IMR-90 (cell line): ENCODE measurements at regions not wholly inside any gene's neighbourhood (a gene's known extent, or its start where the extent isn't known, plus 50 kb on each side); places are given as distances from the start of the nearest gene placed in this dataset.

ENCODE experiments used
- ATAC-seq: fragments of 200-7000 bp; cut with Tn5 transposase; 2 replicates; pipeline ENCODE4 v1.9.1; 2020; ENCODE audit warnings: low read depth, mild to moderate bottlenecking, moderate library complexity
- BruUV-seq: library from RNA; stranded (reverse); fragments of 400-500 nt; replicated peaks from 2 replicates; lab custom pipeline; 2021; lab: Mats Ljungman, UMichigan
- CTCF ChIA-PET: fragments of 300-600 bp; formaldehyde crosslinking; extraction: SDS; loops from one replicate; lab custom pipeline; 2021; ENCODE audit warnings: antibody characterized with exemption; lab: Yijun Ruan, JAX
- POLR2A ChIA-PET: fragments of 300-600 bp; sonication (Branson Sonifier 250); formaldehyde crosslinking; loops from one replicate; lab custom pipeline; 2022; ENCODE audit warnings: antibody characterized with exemption; ENCODE audit not compliant: unreplicated experiment; lab: Charles Lee
- DNase-seq: peaks from one replicate; pipeline ENCODE4 v3.0.0; 2013
- H2AFZ ChIP-seq: replicated peaks from 2 replicates; pipeline ENCODE3; 2013; ENCODE audit warnings: low read length, mild to moderate bottlenecking; ENCODE audit not compliant: poor library complexity
- H2AK5ac ChIP-seq: 2 replicates; pipeline ENCODE4 v1.6.1; 2013; ENCODE audit warnings: low read depth, low read length, inconsistent platforms
- H2AK9ac ChIP-seq: replicated peaks from 2 replicates; pipeline ENCODE3; 2013; ENCODE audit warnings: mild to moderate bottlenecking, low read depth, low read length, moderate library complexity; ENCODE audit not compliant: poor library complexity
- H2BK120ac ChIP-seq: 2 replicates; pipeline ENCODE4 v1.6.1; 2013; ENCODE audit warnings: low read depth, low read length, inconsistent platforms
- H2BK15ac ChIP-seq: 3 replicates; pipeline ENCODE4 v1.6.1; 2013; ENCODE audit warnings: low read depth, low read length, inconsistent platforms
- H2BK20ac ChIP-seq: 2 replicates; pipeline ENCODE4 v1.6.1; 2013; ENCODE audit warnings: low read depth, mild to moderate bottlenecking, inconsistent platforms, low read length, moderate library complexity
- H2BK5ac ChIP-seq: 2 replicates; pipeline ENCODE4 v1.6.1; 2013; ENCODE audit warnings: mild to moderate bottlenecking, low read depth, low read length, inconsistent platforms; ENCODE audit not compliant: poor library complexity, severe bottlenecking
- H3K14ac ChIP-seq: replicated peaks from 2 replicates; pipeline ENCODE4 v1.6.1; 2013; ENCODE audit warnings: low read depth, low read length, inconsistent platforms
- H3K18ac ChIP-seq: 2 replicates; pipeline ENCODE4 v1.6.1; 2013; ENCODE audit warnings: low read depth, low read length, control low read depth
- H3K23ac ChIP-seq: 2 replicates; pipeline ENCODE4 v1.6.1; 2013; ENCODE audit warnings: low read depth, low read length, inconsistent platforms
- H3K27ac ChIP-seq: 2 replicates; pipeline ENCODE4 v1.5.1; 2013; ENCODE audit warnings: mild to moderate bottlenecking, control low read depth, low read length; ENCODE audit not compliant: insufficient read depth
- H3K27me3 ChIP-seq: 2 replicates; pipeline ENCODE4 v1.6.1; 2013; ENCODE audit warnings: low read length; ENCODE audit not compliant: control insufficient read depth, insufficient read depth
- H3K36me3 ChIP-seq: 2 replicates; pipeline ENCODE4 v1.6.1; 2013; ENCODE audit warnings: low read length, mixed read lengths; ENCODE audit not compliant: control insufficient read depth, insufficient read depth
- H3K4ac ChIP-seq: 2 replicates; pipeline ENCODE4 v1.6.1; 2013; ENCODE audit warnings: low read depth, low read length, inconsistent platforms
- H3K4me1 ChIP-seq: 2 replicates; pipeline ENCODE4 v1.6.1; 2013; ENCODE audit warnings: low read length, mixed read lengths; ENCODE audit not compliant: control insufficient read depth, insufficient read depth
- H3K4me2 ChIP-seq: 2 replicates; pipeline ENCODE4 v1.6.1; 2013; ENCODE audit warnings: low read depth, mild to moderate bottlenecking, control low read depth, low read length, moderate library complexity
- H3K4me3 ChIP-seq: 2 replicates; pipeline ENCODE4 v1.5.1; 2013; ENCODE audit warnings: low read depth, mild to moderate bottlenecking, control low read depth, low read length, moderate library complexity; ENCODE audit not compliant: insufficient read depth
- H3K56ac ChIP-seq: 2 replicates; pipeline ENCODE4 v1.6.1; 2013; ENCODE audit warnings: low read length, inconsistent platforms; ENCODE audit not compliant: insufficient read depth; ENCODE audit errors: extremely low read depth
- H3K79me1 ChIP-seq, 2 experiments: 2 replicates each; pipeline ENCODE4 v1.6.1; 2013; ENCODE audit warnings: low read length in 2 of 2, inconsistent platforms in 1 of 2, low read depth in 1 of 2
- H3K9ac ChIP-seq: 2 replicates; pipeline ENCODE4 v1.6.1; 2013; ENCODE audit warnings: low read depth, low read length, control low read depth
- H3K9me1 ChIP-seq: 2 replicates; pipeline ENCODE4 v1.6.1; 2013; ENCODE audit warnings: low read length, inconsistent platforms; ENCODE audit not compliant: insufficient read depth
- H3K9me3 ChIP-seq: 2 replicates; pipeline ENCODE4 v1.6.1; 2013; ENCODE audit warnings: low read length; ENCODE audit not compliant: control insufficient read depth, insufficient read depth
- H4K20me1 ChIP-seq: 2 replicates; pipeline ENCODE4 v1.6.1; 2013; ENCODE audit warnings: low read length, inconsistent platforms; ENCODE audit not compliant: insufficient read depth
- H4K5ac ChIP-seq: 2 replicates; pipeline ENCODE4 v1.6.1; 2013; ENCODE audit warnings: mild to moderate bottlenecking, low read depth, low read length, control low read depth
- H4K8ac ChIP-seq, 2 experiments: 2 replicates each; pipeline ENCODE4 v1.6.1; 2013; ENCODE audit warnings: low read depth in 2 of 2, low read length in 2 of 2, control low read depth in 1 of 2, inconsistent platforms in 1 of 2
- H4K91ac ChIP-seq: 2 replicates; pipeline ENCODE4 v1.6.1; 2013; ENCODE audit warnings: low read depth, low read length, inconsistent platforms; ENCODE audit not compliant: insufficient read depth
- BHLHE40 ChIP-seq: fragments of 150-350 bp; IDR thresholded peaks from 2 replicates; pipeline ENCODE4 v1.6.1; 2016; ENCODE audit warnings: mild to moderate bottlenecking, low read depth, low read length
- CEBPB ChIP-seq: IDR thresholded peaks from 2 replicates; pipeline ENCODE4 v1.6.1; 2012; ENCODE audit warnings: low read depth, low read length, improper control_type of control experiment
- CHD1 ChIP-seq: IDR thresholded peaks from 2 replicates; pipeline ENCODE4 v1.6.1; 2012; ENCODE audit warnings: low read depth, low read length, improper control_type of control experiment
- FOS ChIP-seq: fragments of 150-350 bp; IDR thresholded peaks from 2 replicates; pipeline ENCODE4 v1.6.1; 2016; ENCODE audit warnings: low read depth, low read length
- MAFK ChIP-seq: IDR thresholded peaks from 2 replicates; pipeline ENCODE4 v1.6.1; 2012; ENCODE audit warnings: low read depth, low read length, improper control_type of control experiment
- MAZ ChIP-seq: IDR thresholded peaks from 2 replicates; pipeline ENCODE4 v1.6.1; 2012; ENCODE audit warnings: low read depth, mild to moderate bottlenecking, low read length, improper control_type of control experiment, moderate library complexity, borderline replicate concordance
- MXI1 ChIP-seq: IDR thresholded peaks from 2 replicates; pipeline ENCODE4 v1.6.1; 2012; ENCODE audit warnings: low read depth, mild to moderate bottlenecking, low read length, moderate library complexity, borderline replicate concordance
- NFE2L2 ChIP-seq: fragments of 150-350 bp; IDR thresholded peaks from 2 replicates; pipeline ENCODE4 v1.6.1; 2016; ENCODE audit warnings: low read depth, mild to moderate bottlenecking, low read length
- POLR2A ChIP-seq: IDR thresholded peaks from 2 replicates; pipeline ENCODE4 v1.6.1; 2012; ENCODE audit warnings: mild to moderate bottlenecking, low read depth, low read length
- RAD21 ChIP-seq: IDR thresholded peaks from 2 replicates; pipeline ENCODE4 v1.6.1; 2012; ENCODE audit warnings: low read length, improper control_type of control experiment
- RCOR1 ChIP-seq: IDR thresholded peaks from 2 replicates; pipeline ENCODE4 v1.6.1; 2012; ENCODE audit warnings: mild to moderate bottlenecking, low read length, improper control_type of control experiment; ENCODE audit not compliant: insufficient replicate concordance
- RFX5 ChIP-seq: IDR thresholded peaks from 2 replicates; pipeline ENCODE4 v1.8.0; 2012; ENCODE audit warnings: low read depth, mild to moderate bottlenecking, low read length, moderate library complexity
- SMC3 ChIP-seq: fragments of 150-350 bp; IDR thresholded peaks from 2 replicates; pipeline ENCODE4 v1.6.1; 2016; ENCODE audit warnings: low read depth, mild to moderate bottlenecking, antibody characterized with exemption, low read length, moderate library complexity
- WGBS, 2 experiments: methylation state at CpG; one replicate each; pipeline versions ENCODE4 v1.1.5 to v1.1.7; 2013; ENCODE audit warnings: missing lambda C conversion rate in 2 of 2; ENCODE audit not compliant: insufficient read length in 1 of 2; ENCODE audit errors: extremely low coverage in 2 of 2; 5-methylcytosine and 5-hydroxymethylcytosine counted together
- dilution Hi-C: fragments of 300-500 bp; cut with HindIII; formaldehyde crosslinking; loops from one replicate; pipeline ENCODE4 v1.14.3; 2018; ENCODE audit warnings: low sequenced_read_pairs; ENCODE audit not compliant: unreplicated experiment
- in situ Hi-C: fragments of 300-500 bp; cut with MboI; formaldehyde crosslinking; loops from 3 replicates; pipeline ENCODE4 v1.14.3; 2019; ENCODE audit warnings: low sequenced_read_pairs, inconsistent platforms, mixed read lengths
- intact Hi-C: fragments of 100-400 bp; cut with micrococcal nuclease; formaldehyde crosslinking; loops from 2 replicates; pipeline ENCODE4 v1.10.0; 2022
- TF ChIP-seq, protein P1 (sequence below): fragments of 150-350 bp; IDR thresholded peaks from 2 replicates; pipeline ENCODE4 v1.6.1; 2017; ENCODE audit warnings: mild to moderate bottlenecking, antibody characterized with exemption, low read length, low read depth
- TF ChIP-seq, protein P2 (sequence below): fragments of 150-350 bp; IDR thresholded peaks from 2 replicates; pipeline ENCODE4 v1.6.1; 2016; ENCODE audit warnings: low read depth, mild to moderate bottlenecking, low read length, moderate library complexity, borderline replicate concordance
- TF ChIP-seq, protein P3 (sequence below): conservative IDR thresholded peaks from 2 replicates; pipeline ENCODE4 v1.5.1; 2012; ENCODE audit warnings: mild to moderate bottlenecking, low read depth, low read length, improper control_type of control experiment

DNA sequence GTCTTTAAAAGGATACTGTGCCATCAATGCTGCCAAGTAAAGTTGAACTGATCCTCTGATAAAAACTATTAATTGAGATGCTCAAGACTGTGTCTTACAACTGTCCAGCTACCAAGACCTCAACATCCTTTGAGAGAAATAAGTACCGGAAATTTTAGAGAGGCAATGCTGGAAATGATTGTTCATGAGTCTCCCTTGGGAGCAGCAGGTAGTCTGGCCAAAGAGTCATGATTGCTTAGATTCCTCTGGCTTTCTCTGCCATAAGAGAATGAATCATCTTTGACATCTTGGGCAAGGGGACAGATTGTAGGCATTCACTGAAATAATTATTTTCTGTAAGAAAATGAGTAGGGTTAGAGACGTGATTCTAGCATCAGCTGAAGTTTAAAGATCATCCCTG, 466.6 kb upstream of the DAB2 start:
- in situ Hi-C loops = no loop called here

More for the DNA sequence above, 466.6 kb upstream of the DAB2 start:
- Histone ChIP-seq H3K9me1 (no peaks in the 10 kb centered on the region), H3K56ac (no peak overlapping the region), H2BK120ac (no peak overlapping the region), H3K4me1 (no peaks in the 10 kb centered on the region), H3K36me3 (no peaks in the 10 kb centered on the region), H3K4me3 (no peak overlapping the region), H3K23ac (no peak overlapping the region), H3K27ac (no peak overlapping the region), H2BK15ac (no peak overlapping the region), H3K14ac (no peak overlapping the region), H3K4ac (no peak overlapping the region), H3K9ac (no peak overlapping the region), H3K79me1 (no peaks in the 10 kb centered on the region), H4K5ac (no peak overlapping the region), H3K4me2 (no peak overlapping the region), H3K9me3 (peaks cover 2% of the 10 kb centered on the region; the same call in 1 of the 2 replicates), H3K18ac (no peak overlapping the region), H3K27me3 (no peaks in the 10 kb centered on the region; the same call in 1 of the 2 replicates), H2BK5ac (no peak overlapping the region), H2BK20ac (no peak overlapping the region), H2AK9ac (no peak overlapping the region), H4K91ac (no peak overlapping the region), H4K8ac (no peak overlapping the region), H2AFZ (no peak overlapping the region), H4K20me1 (no peaks in the 10 kb centered on the region), H2AK5ac (no peak overlapping the region)
- CTCF ChIA-PET = interaction anchor here (1.5 kb wide), 1 partner anchor 8 kb away, joined by 4 read pairs; no protein-coding TSS in a partner anchor
- no TSS peak for BruUV-seq
- WGBS, 2 experiments = no CpG with 5 or more reads among the region's 2 CpGs
- ATAC-seq (no peak), DNase-seq (no peak)
- intact Hi-C loops = no loop called here
- dilution Hi-C loops = no loop called here
- POLR2A ChIA-PET = no interaction called here
- TF ChIP-seq RFX5 (no peak), MAFK (no peak), MXI1 (no peak), FOS (no peak), RCOR1 (no peak), POLR2A (no peak), CHD1 (no peak), NFE2L2 (no peak), RAD21 (no peak), CEBPB (no peak), SMC3 (no peak), BHLHE40 (no peak), MAZ (no peak)
- TF ChIP-seq, protein P1, sequence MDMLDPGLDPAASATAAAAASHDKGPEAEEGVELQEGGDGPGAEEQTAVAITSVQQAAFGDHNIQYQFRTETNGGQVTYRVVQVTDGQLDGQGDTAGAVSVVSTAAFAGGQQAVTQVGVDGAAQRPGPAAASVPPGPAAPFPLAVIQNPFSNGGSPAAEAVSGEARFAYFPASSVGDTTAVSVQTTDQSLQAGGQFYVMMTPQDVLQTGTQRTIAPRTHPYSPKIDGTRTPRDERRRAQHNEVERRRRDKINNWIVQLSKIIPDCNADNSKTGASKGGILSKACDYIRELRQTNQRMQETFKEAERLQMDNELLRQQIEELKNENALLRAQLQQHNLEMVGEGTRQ = no peak
- TF ChIP-seq, protein P2, sequence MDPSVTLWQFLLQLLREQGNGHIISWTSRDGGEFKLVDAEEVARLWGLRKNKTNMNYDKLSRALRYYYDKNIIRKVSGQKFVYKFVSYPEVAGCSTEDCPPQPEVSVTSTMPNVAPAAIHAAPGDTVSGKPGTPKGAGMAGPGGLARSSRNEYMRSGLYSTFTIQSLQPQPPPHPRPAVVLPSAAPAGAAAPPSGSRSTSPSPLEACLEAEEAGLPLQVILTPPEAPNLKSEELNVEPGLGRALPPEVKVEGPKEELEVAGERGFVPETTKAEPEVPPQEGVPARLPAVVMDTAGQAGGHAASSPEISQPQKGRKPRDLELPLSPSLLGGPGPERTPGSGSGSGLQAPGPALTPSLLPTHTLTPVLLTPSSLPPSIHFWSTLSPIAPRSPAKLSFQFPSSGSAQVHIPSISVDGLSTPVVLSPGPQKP = no peak
- TF ChIP-seq, protein P3, sequence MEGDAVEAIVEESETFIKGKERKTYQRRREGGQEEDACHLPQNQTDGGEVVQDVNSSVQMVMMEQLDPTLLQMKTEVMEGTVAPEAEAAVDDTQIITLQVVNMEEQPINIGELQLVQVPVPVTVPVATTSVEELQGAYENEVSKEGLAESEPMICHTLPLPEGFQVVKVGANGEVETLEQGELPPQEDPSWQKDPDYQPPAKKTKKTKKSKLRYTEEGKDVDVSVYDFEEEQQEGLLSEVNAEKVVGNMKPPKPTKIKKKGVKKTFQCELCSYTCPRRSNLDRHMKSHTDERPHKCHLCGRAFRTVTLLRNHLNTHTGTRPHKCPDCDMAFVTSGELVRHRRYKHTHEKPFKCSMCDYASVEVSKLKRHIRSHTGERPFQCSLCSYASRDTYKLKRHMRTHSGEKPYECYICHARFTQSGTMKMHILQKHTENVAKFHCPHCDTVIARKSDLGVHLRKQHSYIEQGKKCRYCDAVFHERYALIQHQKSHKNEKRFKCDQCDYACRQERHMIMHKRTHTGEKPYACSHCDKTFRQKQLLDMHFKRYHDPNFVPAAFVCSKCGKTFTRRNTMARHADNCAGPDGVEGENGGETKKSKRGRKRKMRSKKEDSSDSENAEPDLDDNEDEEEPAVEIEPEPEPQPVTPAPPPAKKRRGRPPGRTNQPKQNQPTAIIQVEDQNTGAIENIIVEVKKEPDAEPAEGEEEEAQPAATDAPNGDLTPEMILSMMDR = no peak
